AG04450 (cell line): ENCODE measurements at regions not wholly inside any gene's neighbourhood (a gene's known extent, or its start where the extent isn't known, plus 50 kb on each side); places are given as distances from the start of the nearest gene placed in this dataset.
"Not testable (repeated sequence)": the region's sequence is repeated elsewhere in the genome, so short reads cannot be mapped to it uniquely, and the experiment has no call there.

Experiments
- CTCF ChIA-PET: fragments of 300-600, 350-600 bp; formaldehyde crosslinking; extraction: SDS; loops from one replicate; lab custom pipeline; 2022; ENCODE audit warnings: antibody characterized with exemption, inconsistent platforms; lab: Charles Lee
- POLR2A ChIA-PET: fragments of 350-600 bp; formaldehyde crosslinking; extraction: SDS; loops from one replicate; lab custom pipeline; 2021; ENCODE audit warnings: antibody characterized with exemption, inconsistent platforms; lab: Yijun Ruan, JAX
- DNase-seq: peaks from one replicate; pipeline ENCODE4 v3.0.0-alpha.2; 2011; ENCODE audit warnings: low read depth, low spot score
- H3K27ac ChIP-seq: one replicate; pipeline ENCODE4 v1.5.1; 2012; ENCODE audit warnings: low read depth, low read length, control low read depth
- H3K27me3 ChIP-seq: one replicate; pipeline ENCODE4 v1.6.0; 2012; ENCODE audit warnings: low read length; ENCODE audit not compliant: control insufficient read depth, insufficient read depth
- H3K4me3 ChIP-seq: 2 replicates; pipeline ENCODE4 v1.5.1; 2011; ENCODE audit warnings: mild to moderate bottlenecking, low read depth, low read length, control low read depth
- H3K9me3 ChIP-seq: 2 replicates; pipeline ENCODE4 v1.5.1; 2012; ENCODE audit warnings: low read length; ENCODE audit not compliant: control insufficient read depth, insufficient read depth
- TF ChIP-seq, protein P1 (sequence below): IDR thresholded peaks from 2 replicates; pipeline ENCODE4 v1.5.1; 2011; ENCODE audit warnings: low read depth, low read length, control low read depth, inconsistent platforms

DNA sequence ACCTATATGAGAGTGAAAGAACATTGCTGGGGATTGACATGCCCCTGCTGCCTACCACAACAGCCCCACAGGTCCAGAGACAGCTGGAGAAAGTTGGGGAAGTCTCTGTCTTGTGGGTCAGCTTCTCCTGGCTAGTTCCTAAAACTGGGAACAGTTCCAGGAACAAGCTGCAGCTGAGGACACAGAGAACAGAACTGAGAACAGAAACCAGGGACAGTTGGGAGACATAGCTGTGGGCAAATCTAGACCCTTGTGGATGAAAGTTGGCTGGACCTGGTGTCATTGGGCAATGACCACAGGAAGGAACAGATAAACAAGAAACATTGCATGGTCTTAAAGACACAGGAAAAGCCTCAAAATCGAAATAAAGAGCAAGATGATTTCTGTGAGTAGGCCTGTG, 58.3 kb upstream of the MOCS2 start:
- Histone ChIP-seq H3K4me3 (no peak overlapping the region), H3K27ac (no peak overlapping the region), H3K9me3 (no peaks in the 10 kb centered on the region), H3K27me3 (no peaks in the 10 kb centered on the region)
- TF ChIP-seq, protein P1, sequence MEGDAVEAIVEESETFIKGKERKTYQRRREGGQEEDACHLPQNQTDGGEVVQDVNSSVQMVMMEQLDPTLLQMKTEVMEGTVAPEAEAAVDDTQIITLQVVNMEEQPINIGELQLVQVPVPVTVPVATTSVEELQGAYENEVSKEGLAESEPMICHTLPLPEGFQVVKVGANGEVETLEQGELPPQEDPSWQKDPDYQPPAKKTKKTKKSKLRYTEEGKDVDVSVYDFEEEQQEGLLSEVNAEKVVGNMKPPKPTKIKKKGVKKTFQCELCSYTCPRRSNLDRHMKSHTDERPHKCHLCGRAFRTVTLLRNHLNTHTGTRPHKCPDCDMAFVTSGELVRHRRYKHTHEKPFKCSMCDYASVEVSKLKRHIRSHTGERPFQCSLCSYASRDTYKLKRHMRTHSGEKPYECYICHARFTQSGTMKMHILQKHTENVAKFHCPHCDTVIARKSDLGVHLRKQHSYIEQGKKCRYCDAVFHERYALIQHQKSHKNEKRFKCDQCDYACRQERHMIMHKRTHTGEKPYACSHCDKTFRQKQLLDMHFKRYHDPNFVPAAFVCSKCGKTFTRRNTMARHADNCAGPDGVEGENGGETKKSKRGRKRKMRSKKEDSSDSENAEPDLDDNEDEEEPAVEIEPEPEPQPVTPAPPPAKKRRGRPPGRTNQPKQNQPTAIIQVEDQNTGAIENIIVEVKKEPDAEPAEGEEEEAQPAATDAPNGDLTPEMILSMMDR, result no peak
- ChIA-PET POLR2A (no interaction called here), CTCF (interaction anchor here (0.6 kb wide), 1 partner anchor 263 kb away, joined by 5 read pairs; no protein-coding TSS in a partner anchor)
- DNase-seq, result no peak

DNA sequence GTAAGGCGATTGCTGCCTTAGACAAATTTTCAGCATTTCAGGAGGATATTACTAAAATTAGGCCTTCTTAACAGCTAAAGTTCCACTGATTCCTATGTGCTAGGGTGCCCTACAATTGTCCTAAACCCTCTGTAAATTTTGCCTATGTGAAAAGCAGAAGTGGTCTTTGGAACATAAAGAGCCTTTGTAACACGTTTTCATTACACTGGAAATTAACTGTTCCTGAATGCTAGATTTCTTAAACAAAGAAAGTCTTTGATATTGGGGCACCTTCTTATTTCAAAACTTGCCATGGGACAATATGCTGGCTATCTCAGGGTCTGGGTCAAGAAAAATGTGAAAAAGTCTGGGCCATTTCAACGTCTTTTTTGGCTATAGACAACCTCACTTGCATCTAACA, 60.4 kb upstream of the MOCS2 start:
- CTCF ChIA-PET, result interaction anchor here (0.6 to 3.2 kb wide), 21 partner anchors 8 to 1064 kb away, joined by 3 to 27 read pairs (median 4); no protein-coding TSS in a partner anchor
- no peaks in the 10 kb centered on the region for H3K9me3 ChIP-seq

DNA sequence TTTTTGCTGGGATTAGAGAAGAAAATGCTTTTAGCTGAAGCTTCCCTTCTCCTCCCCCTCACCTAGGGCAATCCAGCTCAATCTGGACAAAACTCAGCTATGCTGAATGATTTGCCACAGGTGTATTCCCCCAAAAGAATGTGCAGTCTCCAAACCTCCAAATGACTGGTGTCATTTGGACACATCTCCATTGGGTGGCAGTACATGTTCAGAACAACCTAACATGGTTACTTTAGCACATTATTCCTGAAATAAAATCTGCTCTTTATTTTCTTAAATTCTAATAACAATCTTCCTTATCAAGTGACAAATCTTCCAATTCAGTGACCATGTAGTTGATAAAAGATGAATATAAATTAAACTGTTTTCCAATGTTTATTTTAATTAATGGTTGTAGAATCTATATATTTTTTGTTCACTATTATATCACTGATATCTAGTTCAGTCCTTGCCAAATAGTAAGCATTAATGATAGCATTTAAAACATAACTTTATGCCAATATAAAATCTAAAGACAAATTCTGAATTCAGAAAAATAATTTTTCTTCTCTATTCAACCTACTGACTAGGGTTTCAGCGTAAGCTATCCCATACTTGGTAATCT, 61.3 kb upstream of the MOCS2 start:
- Histone ChIP-seq H3K27me3 (no peaks in the 10 kb centered on the region), H3K27ac (no peak overlapping the region), H3K9me3 (no peaks in the 10 kb centered on the region), H3K4me3 (no peak overlapping the region)
- ChIA-PET POLR2A (no interaction called here), CTCF (interaction anchor here (0.6 to 3.2 kb wide), 28 partner anchors 9 to 1064 kb away, joined by 3 to 27 read pairs (median 4); no protein-coding TSS in a partner anchor)
- TF ChIP-seq, protein P1, result peak; percentile 76
- no peak for DNase-seq

More for the DNA sequence above, 60.4 kb upstream of the MOCS2 start:
- TF ChIP-seq, protein P1, result no peak
- no peak for DNase-seq
- no peak overlapping the region for H3K4me3 ChIP-seq
- POLR2A ChIA-PET, result no interaction called here
- H3K27me3 ChIP-seq, result no peaks in the 10 kb centered on the region
- H3K27ac ChIP-seq, result no peak overlapping the region

DNA sequence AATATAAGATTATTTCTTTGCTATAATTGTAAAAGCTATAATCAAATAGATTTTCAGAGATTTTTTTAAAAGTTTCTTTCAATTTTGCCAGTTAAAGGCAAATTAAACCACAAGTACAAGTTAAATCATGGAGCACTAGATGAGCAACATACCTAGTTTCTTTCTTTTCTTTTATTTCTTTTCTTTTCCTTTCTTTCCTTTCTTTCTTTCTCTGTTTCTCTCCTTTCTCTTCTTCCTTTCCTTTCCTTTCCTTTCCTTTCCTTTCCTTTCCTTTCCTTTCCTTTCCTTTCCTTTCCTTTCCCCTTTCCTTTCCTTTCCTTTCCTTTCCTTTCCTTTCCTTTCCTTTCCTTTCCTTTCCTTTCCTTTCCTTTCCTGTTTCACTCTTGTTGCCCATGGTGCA, 62.5 kb upstream of the MOCS2 start:
- H3K4me3 ChIP-seq, POLR2A ChIA-PET, H3K9me3 ChIP-seq, DNase-seq, H3K27ac ChIP-seq, H3K27me3 ChIP-seq: not testable (repeated sequence)
- CTCF ChIA-PET, result interaction anchor here (1.2 to 3.2 kb wide), 10 partner anchors 22 to 1062 kb away, joined by 3 to 27 read pairs (median 9); no protein-coding TSS in a partner anchor

DNA sequence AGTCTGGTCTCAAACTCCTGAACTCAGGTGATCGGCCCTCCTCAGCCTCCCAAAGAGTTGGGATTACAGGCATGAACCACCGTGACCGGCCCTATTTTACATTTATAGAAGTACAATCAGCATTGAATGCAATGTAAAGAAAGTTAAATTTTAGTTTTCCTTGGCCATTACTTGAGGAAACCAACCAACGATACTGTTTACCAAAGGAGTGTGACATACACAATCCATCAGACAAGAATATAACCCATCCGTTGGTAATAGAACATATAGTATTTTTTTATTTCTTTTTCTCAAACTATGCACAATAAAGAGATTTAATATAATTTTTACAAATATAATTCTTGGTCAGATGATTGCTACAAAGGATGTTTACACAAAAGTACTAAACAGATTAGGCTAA, 63.1 kb upstream of the MOCS2 start:
- Histone ChIP-seq H3K9me3 (no peaks in the 10 kb centered on the region), H3K4me3 (no peak overlapping the region), H3K27me3 (no peaks in the 10 kb centered on the region), H3K27ac (no peak overlapping the region)
- no peak for DNase-seq
- CTCF ChIA-PET, result interaction anchor here (2.5 kb wide), 1 partner anchor 1062 kb away, joined by 27 read pairs; no protein-coding TSS in a partner anchor
- TF ChIP-seq, protein P1, result no peak
- POLR2A ChIA-PET, result no interaction called here
